Stimulated activated CD4-positive, alpha-beta T cell treated with anti-CD3 and anti-CD28 coated beads, Interleukin-12 subunit alpha, Interleukin-12 subunit beta, amount 100 ng/mL, for 48 hours (primary cell): ENCODE measurements at regions not wholly inside any gene's neighbourhood (a gene's known extent, or its start where the extent isn't known, plus 50 kb on each side); places are given as distances from the start of the nearest gene placed in this dataset.

Experiments used
- DNase-seq, 3 donors: peaks; one replicate each; pipeline ENCODE4 v3.0.0-alpha.2; 2020; ENCODE audit warnings: low read depth in 2 of 3, low spot score in 1 of 3

GRCh38 chr2:348361-348916, 60.5 kb upstream of the ALKAL2 start:
- DNase-seq = no peak

GRCh38 chr2:344811-345210, 56.9 kb upstream of the ALKAL2 start:
- DNase-seq = no peak

DNA sequence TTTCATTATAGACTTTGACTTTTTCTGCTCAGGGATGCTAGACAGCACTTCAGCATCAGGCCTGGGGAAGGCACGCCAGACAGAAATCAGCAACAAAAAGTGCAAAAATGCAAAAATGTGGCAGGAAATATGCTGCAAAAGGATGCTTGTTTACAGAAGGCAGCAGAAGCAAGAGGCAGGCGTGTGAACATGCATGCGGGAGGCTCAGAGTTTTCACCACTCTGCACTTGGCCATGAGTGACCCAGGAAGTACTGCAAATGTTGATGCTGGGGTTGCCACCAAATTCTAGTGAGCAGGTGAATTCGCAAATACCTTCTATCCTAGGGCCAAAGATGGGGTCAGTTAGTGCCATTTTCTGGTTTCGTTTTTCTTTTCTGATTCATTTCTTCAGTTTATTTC, 55.5 kb upstream of the ALKAL2 start:
- DNase-seq = no peak

- no peak for DNase-seq
Observed at GRCh38 chr2:341912-342311, 54.0 kb upstream of the ALKAL2 start.

DNA sequence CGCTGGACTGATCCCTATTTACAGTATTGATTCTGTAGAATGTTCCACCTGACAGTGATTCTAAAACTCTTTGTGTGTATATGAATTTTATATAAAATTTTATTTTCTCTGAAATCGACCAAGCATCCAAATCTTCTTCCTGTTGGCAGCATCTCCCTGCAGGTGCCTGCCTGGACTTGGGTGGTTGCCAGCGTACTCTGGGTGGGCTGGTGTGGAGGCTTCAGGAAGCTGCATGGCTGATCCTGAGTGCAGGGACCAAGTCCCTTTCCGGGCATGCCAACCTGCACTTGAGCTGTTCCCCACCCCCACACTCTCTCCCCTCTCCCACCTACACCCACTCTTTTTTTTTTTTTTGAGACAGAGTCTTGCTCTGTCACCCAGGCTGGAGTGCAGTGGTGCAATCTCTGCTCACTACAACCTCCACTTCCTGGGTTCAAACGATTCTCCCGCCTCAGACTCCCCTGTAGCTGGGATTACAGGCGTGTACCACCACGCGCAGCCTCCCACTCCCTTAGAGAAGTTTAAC, 53.2 kb upstream of the ALKAL2 start:
- DNase-seq = no peak
